MCF 10A (cell line): ENCODE measurements at regions not wholly inside any gene's neighbourhood (a gene's known extent, or its start where the extent isn't known, plus 50 kb on each side); places are given as distances from the start of the nearest gene placed in this dataset.

ENCODE experiments used
- BruUV-seq: library from RNA; stranded (reverse); fragments of 400-500 nt; replicated peaks from 2 replicates; lab custom pipeline; 2021; lab: Mats Ljungman, UMichigan
- CTCF ChIA-PET: fragments of 300-600 bp; sonication (Branson Sonifier 250); formaldehyde crosslinking; extraction: SDS; loops from one replicate; lab custom pipeline; 2021; ENCODE audit warnings: antibody characterized with exemption, inconsistent platforms; lab: Yijun Ruan, JAX
- POLR2A ChIA-PET: fragments of 300-600, 350-650 bp; sonication (Branson Sonifier 250); formaldehyde crosslinking; extraction: SDS; loops from one replicate; lab custom pipeline; 2020; ENCODE audit warnings: antibody characterized with exemption, inconsistent platforms; lab: Yijun Ruan, JAX
- DNase-seq: peaks from one replicate; pipeline ENCODE4 v3.0.0-alpha.2; 2018; ENCODE audit not compliant: unreplicated experiment
- H3K27ac Mint-ChIP-seq: one replicate; pipeline ENCODE4 v1.8.0; 2022; ENCODE audit warnings: mild to moderate bottlenecking, low read depth, mixed read lengths; ENCODE audit not compliant: unreplicated experiment
- H3K27me3 Mint-ChIP-seq: one replicate; pipeline ENCODE4 v1.8.0; 2022; ENCODE audit warnings: mixed read lengths; ENCODE audit not compliant: insufficient read depth, unreplicated experiment
- H3K36me3 Mint-ChIP-seq: one replicate; pipeline ENCODE4 v1.8.0; 2022; ENCODE audit warnings: mild to moderate bottlenecking, moderate library complexity, mixed read lengths; ENCODE audit not compliant: insufficient read depth, unreplicated experiment
- H3K4me1 Mint-ChIP-seq: one replicate; pipeline ENCODE4 v1.8.0; 2022; ENCODE audit warnings: mixed read lengths; ENCODE audit not compliant: insufficient read depth, unreplicated experiment
- H3K4me3 Mint-ChIP-seq: one replicate; pipeline ENCODE4 v1.8.0; 2022; ENCODE audit warnings: mild to moderate bottlenecking, moderate library complexity, mixed read lengths; ENCODE audit not compliant: unreplicated experiment
- H3K9me3 Mint-ChIP-seq: one replicate; pipeline ENCODE4 v1.8.0; 2022; ENCODE audit warnings: mixed read lengths; ENCODE audit not compliant: unreplicated experiment
- CTCF ChIP-seq: fragments of 200-600 bp; IDR thresholded peaks from one replicate; pipeline ENCODE4 v1.8.0; 2022; ENCODE audit warnings: antibody characterized with exemption, mild to moderate bottlenecking; ENCODE audit not compliant: unreplicated experiment
- intact Hi-C: fragments of 100-400 bp; cut with micrococcal nuclease; formaldehyde crosslinking; loops from 2 replicates; pipeline ENCODE4 v1.14.1; 2022

- no peak for TF ChIP-seq CTCF
- Mint-ChIP-seq H3K9me3 (no peaks in the 10 kb centered on the region), H3K36me3 (no peaks in the 10 kb centered on the region), H3K4me1 (no peaks in the 10 kb centered on the region), H3K27me3 (no peaks in the 10 kb centered on the region), H3K4me3 (no peak overlapping the region), H3K27ac (no peak overlapping the region)
- intact Hi-C loops = no loop called here
- no peak for DNase-seq
- CTCF ChIA-PET = no interaction called here
- BruUV-seq = no TSS peak
- POLR2A ChIA-PET = no interaction called here
Observed at GRCh38 chr1:103266036-103266435, 157.7 kb upstream of the COL11A1 start.

GRCh38 chr1:103265551-103265950, 157.2 kb upstream of the COL11A1 start:
- Mint-ChIP-seq H3K36me3 (no peaks in the 10 kb centered on the region), H3K27ac (no peak overlapping the region), H3K9me3 (no peaks in the 10 kb centered on the region), H3K4me1 (no peaks in the 10 kb centered on the region), H3K4me3 (no peak overlapping the region), H3K27me3 (no peaks in the 10 kb centered on the region)
- no peak for DNase-seq
- ChIA-PET POLR2A (no interaction called here), CTCF (no interaction called here)
- intact Hi-C loops = no loop called here
- no peak for TF ChIP-seq CTCF
- BruUV-seq = no TSS peak

- Mint-ChIP-seq H3K9me3 (no peaks in the 10 kb centered on the region), H3K4me3 (no peak overlapping the region), H3K36me3 (no peaks in the 10 kb centered on the region), H3K27me3 (no peaks in the 10 kb centered on the region), H3K4me1 (peaks cover 6% of the 10 kb centered on the region), H3K27ac (no peak overlapping the region)
- intact Hi-C loops = no loop called here
- POLR2A ChIA-PET = interaction anchor here (0.7 kb wide), 1 partner anchor 69 kb away, joined by 3 read pairs; no protein-coding TSS in a partner anchor
- CTCF ChIA-PET = no interaction called here
- no peak for DNase-seq
- TF ChIP-seq CTCF = no peak
- no TSS peak for BruUV-seq
Observed at GRCh38 chr1:103259982-103260381, 151.7 kb upstream of the COL11A1 start.

- Mint-ChIP-seq H3K27ac (no peak overlapping the region), H3K4me3 (no peak overlapping the region), H3K4me1 (peaks cover 6% of the 10 kb centered on the region), H3K36me3 (no peaks in the 10 kb centered on the region), H3K9me3 (no peaks in the 10 kb centered on the region), H3K27me3 (peaks cover 11% of the 10 kb centered on the region)
- no TSS peak for BruUV-seq
- TF ChIP-seq CTCF = no peak
- ChIA-PET POLR2A (no interaction called here), CTCF (interaction anchor here (0.5 to 0.6 kb wide), 2 partner anchors 44 to 631 kb away, joined by 3 to 4 read pairs; no protein-coding TSS in a partner anchor)
- no peak for DNase-seq
- intact Hi-C loops = no loop called here
Observed at GRCh38 chr1:103256490-103256889, 148.2 kb upstream of the COL11A1 start.
